ENCODE measurements at regions not wholly inside any gene's neighbourhood (a gene's known extent, or its start where the extent isn't known, plus 50 kb on each side); places are given as distances from the start of the nearest gene placed in this dataset.
A peak's percentile ranks its signal among the peaks of the same experiment; 100 is the strongest.
"Not testable (repeated sequence)": the region's sequence is repeated elsewhere in the genome, so short reads cannot be mapped to it uniquely, and the experiment has no call there.

- ATAC-seq, result peak in 1 of 4 donors; percentile 44
- 25 to 36% (median 28%) methylated on average over 5 of the region's 5 CpGs for WGBS, 4 donors
- H3K27ac ChIP-seq, result peak overlapping the region in 1 of 12 donors; percentile 38
These were observed 53.5 kb upstream of the WAC start for GRCh38 chr10:28479425-28479865.

GRCh38 chr10:28479927-28480627 is 52.8 kb upstream of the WAC start:
- no peak for TF ChIP-seq POLR2A (IDR thresholded peaks at IDR 0.05)
- TF ChIP-seq, protein P1, sequence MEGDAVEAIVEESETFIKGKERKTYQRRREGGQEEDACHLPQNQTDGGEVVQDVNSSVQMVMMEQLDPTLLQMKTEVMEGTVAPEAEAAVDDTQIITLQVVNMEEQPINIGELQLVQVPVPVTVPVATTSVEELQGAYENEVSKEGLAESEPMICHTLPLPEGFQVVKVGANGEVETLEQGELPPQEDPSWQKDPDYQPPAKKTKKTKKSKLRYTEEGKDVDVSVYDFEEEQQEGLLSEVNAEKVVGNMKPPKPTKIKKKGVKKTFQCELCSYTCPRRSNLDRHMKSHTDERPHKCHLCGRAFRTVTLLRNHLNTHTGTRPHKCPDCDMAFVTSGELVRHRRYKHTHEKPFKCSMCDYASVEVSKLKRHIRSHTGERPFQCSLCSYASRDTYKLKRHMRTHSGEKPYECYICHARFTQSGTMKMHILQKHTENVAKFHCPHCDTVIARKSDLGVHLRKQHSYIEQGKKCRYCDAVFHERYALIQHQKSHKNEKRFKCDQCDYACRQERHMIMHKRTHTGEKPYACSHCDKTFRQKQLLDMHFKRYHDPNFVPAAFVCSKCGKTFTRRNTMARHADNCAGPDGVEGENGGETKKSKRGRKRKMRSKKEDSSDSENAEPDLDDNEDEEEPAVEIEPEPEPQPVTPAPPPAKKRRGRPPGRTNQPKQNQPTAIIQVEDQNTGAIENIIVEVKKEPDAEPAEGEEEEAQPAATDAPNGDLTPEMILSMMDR (IDR thresholded peaks at IDR 0.05), result no peak
- 89 to 97% (median 94%) methylated on average over 4 of the region's 4 CpGs for WGBS, 4 donors
- Histone ChIP-seq H3K36me3 (no peaks in the 10 kb centered on the region), H3K27me3 (no peaks in the 10 kb centered on the region), H3K4me3 (no peak overlapping the region), H3K9me3 (no peaks in the 10 kb centered on the region), H3K4me1 (peaks cover 0 to 22% (median 0%) of the 10 kb centered on the region in 12 donors), H3K27ac (peak overlapping the region in 1 of 12 donors; percentile 38)
- ATAC-seq (no peak), DNase-seq (no peak)
- intact Hi-C loops (cut with DNase I), result no loop called here

More at GRCh38 chr10:28479425-28479865, 53.5 kb upstream of the WAC start:
- Histone ChIP-seq H3K36me3 (no peaks in the 10 kb centered on the region), H3K4me3 (no peak overlapping the region), H3K4me1 (peaks cover 0 to 22% (median 0%) of the 10 kb centered on the region in 12 donors), H3K9me3 (no peaks in the 10 kb centered on the region), H3K27me3 (no peaks in the 10 kb centered on the region)
- TF ChIP-seq, protein P1 (IDR thresholded peaks at IDR 0.05), result no peak
- no peak for TF ChIP-seq POLR2A (IDR thresholded peaks at IDR 0.05)
- intact Hi-C loops (cut with DNase I), result no loop called here
- DNase-seq, result peak in 3 of 5 donors; percentile 16 to 32 (median 30)

DNA sequence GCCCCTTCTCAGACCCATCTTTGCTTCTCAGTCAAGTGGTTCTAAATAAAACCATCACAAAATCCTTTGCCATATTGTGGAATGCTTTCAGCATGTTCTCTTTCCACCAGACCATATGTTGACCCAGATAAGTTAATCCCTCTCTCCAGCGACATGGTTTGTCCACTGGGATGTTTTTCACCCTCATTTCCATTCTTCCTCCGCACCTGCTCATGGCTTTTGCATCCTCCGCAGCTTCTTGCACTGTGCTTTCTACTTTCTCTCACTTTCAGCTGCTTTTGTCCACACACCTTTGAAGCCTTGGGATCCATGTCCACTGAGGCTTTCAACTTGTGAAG is 52.3 kb upstream of the WAC start:
- Histone ChIP-seq H3K27ac (no peak overlapping the region), H3K36me3 (no peaks in the 10 kb centered on the region), H3K9me3 (no peaks in the 10 kb centered on the region), H3K27me3 (no peaks in the 10 kb centered on the region), H3K4me1 (peaks cover 0 to 22% (median 0%) of the 10 kb centered on the region in 12 donors), H3K4me3 (no peak overlapping the region)
- intact Hi-C loops (cut with DNase I), result no loop called here
- TF ChIP-seq, protein P1 (IDR thresholded peaks at IDR 0.05), result no peak
- no peak for DNase-seq
- no peak for ATAC-seq
- WGBS, 4 donors, result 80 to 85% (median 82%) methylated on average over 3 of the region's 3 CpGs

GRCh38 chr10:28481346-28481745 is 51.6 kb upstream of the WAC start:
- H3K27me3 ChIP-seq; intact Hi-C loops (cut with DNase I); H3K36me3 ChIP-seq; H3K9me3 ChIP-seq; ATAC-seq; DNase-seq; H3K27ac ChIP-seq; H3K4me3 ChIP-seq: not testable (repeated sequence)
- peaks cover 0 to 22% (median 0%) of the 10 kb centered on the region in 12 donors for H3K4me1 ChIP-seq
- 74 to 89% (median 81%) methylated on average over 5 of the region's 5 CpGs for WGBS, 4 donors

DNA sequence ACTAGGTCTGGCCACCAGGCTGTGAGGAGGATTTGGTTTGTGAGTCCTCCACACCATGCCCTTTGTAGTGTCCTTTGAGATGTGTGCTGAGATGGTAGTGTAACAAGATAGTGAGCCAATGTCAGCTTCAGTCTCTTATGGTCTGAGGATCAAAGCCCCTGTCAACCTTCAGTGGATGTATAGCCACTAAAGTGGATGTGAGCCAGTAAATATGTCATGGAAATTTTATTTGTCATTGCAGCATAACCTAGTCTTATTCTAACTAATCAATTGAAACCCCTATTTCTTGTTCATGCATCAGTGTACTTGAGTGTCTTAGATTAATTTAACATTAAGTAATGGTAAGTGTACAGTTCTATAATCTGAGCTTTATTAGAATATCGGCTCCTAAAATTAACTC is 51.0 kb upstream of the WAC start:
- no peak overlapping the region for H3K4me3 ChIP-seq
- H3K27me3 ChIP-seq, result no peaks in the 10 kb centered on the region
- H3K9me3 ChIP-seq, result no peaks in the 10 kb centered on the region
- 96 to 100% (median 97%) methylated on average over 1 of the region's 1 CpG for WGBS, 4 donors
- peaks cover 0 to 22% (median 0%) of the 10 kb centered on the region in 12 donors for H3K4me1 ChIP-seq
- H3K27ac ChIP-seq, result no peak overlapping the region
- ATAC-seq (no peak), DNase-seq (no peak)
- intact Hi-C loops (cut with DNase I), result no loop called here
- no peak for TF ChIP-seq POLR2A (IDR thresholded peaks at IDR 0.05)
- TF ChIP-seq, protein P1 (IDR thresholded peaks at IDR 0.05), result no peak
- H3K36me3 ChIP-seq, result no peaks in the 10 kb centered on the region
